Smooth muscle cell (in vitro differentiated cells): ENCODE measurements at regions not wholly inside any gene's neighbourhood (a gene's known extent, or its start where the extent isn't known, plus 50 kb on each side); places are given as distances from the start of the nearest gene placed in this dataset.

Source experiments
- DNase-seq: peaks from one replicate; lab custom pipeline; 2025; ENCODE audit not compliant: unreplicated experiment; lab: John Stamatoyannopoulos, UW
- H2AFZ ChIP-seq: fragments of 200-600 bp; sonication (generic); 2 replicates; pipeline ENCODE4 v1.6.0; 2016; ENCODE audit warnings: antibody characterized with exemption, low read depth, mild to moderate bottlenecking
- H3F3A ChIP-seq: fragments of 200-600 bp; sonication (generic); 2 replicates; pipeline ENCODE4 v1.6.0; 2017; ENCODE audit warnings: antibody characterized with exemption, low read depth
- H3K27ac ChIP-seq: fragments of 200-600 bp; sonication (generic); 2 replicates; pipeline ENCODE4 v1.5.1; 2016; ENCODE audit warnings: low read depth, mild to moderate bottlenecking
- H3K27me3 ChIP-seq: fragments of 200-600 bp; sonication (generic); 2 replicates; pipeline ENCODE4 v1.6.1; 2016; ENCODE audit warnings: low read depth, mild to moderate bottlenecking
- H3K36me3 ChIP-seq: fragments of 200-600 bp; sonication (generic); 2 replicates; pipeline ENCODE4 v1.5.1; 2016; ENCODE audit warnings: low read depth
- H3K4me1 ChIP-seq: fragments of 200-600 bp; sonication (generic); 2 replicates; pipeline ENCODE4 v1.5.1; 2016; ENCODE audit warnings: low read depth
- H3K4me2 ChIP-seq: fragments of 200-600 bp; sonication (generic); 2 replicates; pipeline ENCODE4 v1.6.0; 2016; ENCODE audit warnings: mild to moderate bottlenecking
- H3K4me3 ChIP-seq: fragments of 200-600 bp; sonication (generic); 2 replicates; pipeline ENCODE4 v1.5.1; 2016; ENCODE audit warnings: mild to moderate bottlenecking
- H3K79me2 ChIP-seq: fragments of 200-600 bp; sonication (generic); 2 replicates; pipeline ENCODE4 v1.6.0; 2016; ENCODE audit warnings: low read depth, mild to moderate bottlenecking
- H3K9ac ChIP-seq: fragments of 200-600 bp; sonication (generic); 2 replicates; pipeline ENCODE4 v1.6.0; 2016; ENCODE audit warnings: low read depth
- H3K9me3 ChIP-seq: fragments of 200-600 bp; sonication (generic); replicated peaks from 2 replicates; pipeline ENCODE4 v1.5.1; 2016; ENCODE audit warnings: low read depth
- H4K20me1 ChIP-seq: fragments of 200-600 bp; sonication (generic); 2 replicates; pipeline ENCODE4 v1.6.0; 2016; ENCODE audit warnings: low read depth
- WGBS: methylation state at CpG from one replicate; pipeline ENCODE4 v1.1.7; 2016; ENCODE audit warnings: low lambda C conversion rate; 5-methylcytosine and 5-hydroxymethylcytosine counted together
- TF ChIP-seq, protein P1 (sequence below): fragments of 200-600 bp; sonication (generic); IDR thresholded peaks from 2 replicates; pipeline ENCODE4 v1.5.1; 2017; ENCODE audit warnings: borderline replicate concordance, mild to moderate bottlenecking, antibody characterized with exemption; ENCODE audit not compliant: insufficient read depth, poor library complexity, severe bottlenecking

DNA sequence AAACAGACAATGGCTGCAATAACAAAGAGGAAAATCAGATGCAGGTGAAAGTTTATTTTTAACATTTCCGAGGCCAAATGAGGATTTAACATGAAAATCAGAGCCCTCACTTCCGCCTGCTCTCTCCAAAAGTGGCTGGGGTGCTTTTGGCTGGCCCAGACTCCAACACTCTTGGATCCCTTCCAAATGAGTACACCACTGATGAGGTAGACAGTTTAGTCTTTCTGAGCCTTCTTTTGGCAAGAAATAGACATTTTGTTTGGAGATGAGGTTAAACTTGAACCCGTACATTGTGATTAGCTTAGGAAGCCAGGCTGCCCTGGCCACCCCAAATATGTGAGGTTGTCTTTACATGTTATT, 51.0 kb upstream of the TRA2B start:
- no peaks in the 10 kb centered on the region for H3F3A ChIP-seq
- H3K36me3 ChIP-seq = no peaks in the 10 kb centered on the region
- no peaks in the 10 kb centered on the region for H3K9me3 ChIP-seq
- TF ChIP-seq, protein P1, sequence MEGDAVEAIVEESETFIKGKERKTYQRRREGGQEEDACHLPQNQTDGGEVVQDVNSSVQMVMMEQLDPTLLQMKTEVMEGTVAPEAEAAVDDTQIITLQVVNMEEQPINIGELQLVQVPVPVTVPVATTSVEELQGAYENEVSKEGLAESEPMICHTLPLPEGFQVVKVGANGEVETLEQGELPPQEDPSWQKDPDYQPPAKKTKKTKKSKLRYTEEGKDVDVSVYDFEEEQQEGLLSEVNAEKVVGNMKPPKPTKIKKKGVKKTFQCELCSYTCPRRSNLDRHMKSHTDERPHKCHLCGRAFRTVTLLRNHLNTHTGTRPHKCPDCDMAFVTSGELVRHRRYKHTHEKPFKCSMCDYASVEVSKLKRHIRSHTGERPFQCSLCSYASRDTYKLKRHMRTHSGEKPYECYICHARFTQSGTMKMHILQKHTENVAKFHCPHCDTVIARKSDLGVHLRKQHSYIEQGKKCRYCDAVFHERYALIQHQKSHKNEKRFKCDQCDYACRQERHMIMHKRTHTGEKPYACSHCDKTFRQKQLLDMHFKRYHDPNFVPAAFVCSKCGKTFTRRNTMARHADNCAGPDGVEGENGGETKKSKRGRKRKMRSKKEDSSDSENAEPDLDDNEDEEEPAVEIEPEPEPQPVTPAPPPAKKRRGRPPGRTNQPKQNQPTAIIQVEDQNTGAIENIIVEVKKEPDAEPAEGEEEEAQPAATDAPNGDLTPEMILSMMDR = no peak
- H3K4me1 ChIP-seq = no peaks in the 10 kb centered on the region
- 93% methylated on average over 3 of the region's 3 CpGs for WGBS
- no peak overlapping the region for H3K4me2 ChIP-seq
- no peak overlapping the region for H3K9ac ChIP-seq
- no peak overlapping the region for H2AFZ ChIP-seq
- no peak for DNase-seq
- no peaks in the 10 kb centered on the region for H4K20me1 ChIP-seq
- no peaks in the 10 kb centered on the region for H3K79me2 ChIP-seq
- H3K27me3 ChIP-seq = no peaks in the 10 kb centered on the region
- H3K4me3 ChIP-seq = no peak overlapping the region
- H3K27ac ChIP-seq = no peak overlapping the region

DNA sequence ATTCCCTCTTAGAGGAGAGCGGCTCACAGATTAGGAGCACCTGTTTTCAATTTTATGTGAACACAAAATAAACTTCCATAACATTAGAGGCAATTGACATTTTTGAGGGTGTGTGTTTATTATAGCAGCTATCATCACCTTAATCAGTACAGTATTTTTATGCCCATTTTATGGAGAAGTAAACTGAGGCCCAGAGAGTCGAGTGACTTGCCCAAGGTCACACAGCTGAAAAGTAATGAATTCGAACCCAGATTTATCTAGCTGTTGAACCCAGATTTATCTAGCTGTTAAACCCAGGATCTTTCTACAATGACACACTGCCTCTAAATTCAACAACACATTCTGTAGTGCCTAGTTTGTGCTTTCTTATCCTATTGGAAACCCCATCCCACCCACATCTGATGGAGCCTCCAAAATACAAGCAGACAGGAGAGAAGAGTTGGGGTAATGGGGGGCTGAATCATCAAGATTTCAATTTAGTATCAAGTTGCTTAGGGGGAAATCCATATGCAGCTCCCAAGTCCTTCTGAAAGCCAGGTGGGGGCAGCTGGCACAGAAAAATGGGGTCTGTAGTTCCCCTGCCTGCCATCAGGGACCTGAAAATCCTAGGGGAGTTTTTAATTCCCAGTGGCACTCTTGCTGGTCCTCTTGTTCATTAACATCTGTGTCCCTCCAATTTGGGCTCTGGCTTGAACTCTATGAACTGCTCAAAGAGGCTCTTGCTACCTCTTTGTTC, 50.4 kb upstream of the TRA2B start:
- Histone ChIP-seq H3K4me3 (no peak overlapping the region), H3K9me3 (no peaks in the 10 kb centered on the region), H3K9ac (no peak overlapping the region), H3K36me3 (no peaks in the 10 kb centered on the region), H2AFZ (no peak overlapping the region), H3F3A (no peaks in the 10 kb centered on the region), H3K27me3 (no peaks in the 10 kb centered on the region), H3K27ac (no peak overlapping the region), H4K20me1 (no peaks in the 10 kb centered on the region), H3K79me2 (no peaks in the 10 kb centered on the region), H3K4me2 (no peak overlapping the region), H3K4me1 (no peaks in the 10 kb centered on the region)
- TF ChIP-seq, protein P1 = no peak
- 91% methylated on average over 3 of the region's 3 CpGs for WGBS
- no peak for DNase-seq
